ENCODE measurements at regions not wholly inside any gene's neighbourhood (a gene's known extent, or its start where the extent isn't known, plus 50 kb on each side); places are given as distances from the start of the nearest gene placed in this dataset.

GRCh38 chr13:24074678-24075077, 85.8 kb upstream of the SPATA13 start:
- FAIRE-seq (no peak), DNase-seq (ENCODE audit: low read depth, low spot score) (no peak)
- H4K20me1 ChIP-seq (ENCODE audit: control insufficient read depth, extremely low read depth, insufficient read depth, low read length), result no peaks in the 10 kb centered on the region
- H3K4me1 ChIP-seq (ENCODE audit: control insufficient read depth, extremely low read depth, insufficient read depth, low read length), result no peaks in the 10 kb centered on the region
- no peak for TF ChIP-seq CTCF (optimal IDR thresholded peaks at IDR 0.05 in 1 of 3, IDR thresholded peaks at IDR 0.05 in 1 of 3, conservative IDR thresholded peaks at IDR 0.05 in 1 of 3; ENCODE audit: extremely low read depth in 1 of 3, insufficient read depth in 2 of 3, low read length in 3 of 3)
- no peak for TF ChIP-seq EZH2 (IDR thresholded peaks at IDR 0.05; ENCODE audit: low read length)
- H3K27ac ChIP-seq (ENCODE audit: control insufficient read depth, insufficient read depth, low read length), result no peak overlapping the region
- dilution Hi-C loops (cut with MboI; ENCODE audit: extremely low pct_ligation_motif_present, low sequenced_read_pairs), result no loop called here
- no peak overlapping the region for H3K4me2 ChIP-seq (ENCODE audit: control insufficient read depth, extremely low read depth, insufficient read depth, low read depth, low read length)
- H3K9me1 ChIP-seq (ENCODE audit: control insufficient read depth, extremely low read depth, insufficient read depth, low read length), result no peaks in the 10 kb centered on the region
- no peak overlapping the region for H3K9ac ChIP-seq (ENCODE audit: control insufficient read depth, extremely low read depth, insufficient read depth, low read length)
- peaks cover 2% of the 10 kb centered on the region for H3K27me3 ChIP-seq (ENCODE audit: control insufficient read depth, extremely low read depth, insufficient read depth, low read length)
- H3K79me2 ChIP-seq (ENCODE audit: control insufficient read depth, insufficient read depth, low read length), result no peaks in the 10 kb centered on the region
- H2AFZ ChIP-seq (ENCODE audit: control insufficient read depth, low read length), result no peak overlapping the region
- H3K36me3 ChIP-seq (ENCODE audit: control insufficient read depth in 2 of 2, extremely low read depth in 1 of 2, insufficient read depth in 2 of 2, low read length in 2 of 2), result no peaks in the 10 kb centered on the region
- H3K4me3 ChIP-seq (ENCODE audit: control insufficient read depth in 2 of 3, extremely low read depth in 1 of 3, insufficient read depth in 2 of 3, low read depth in 1 of 3, low read length in 3 of 3), result no peak overlapping the region
- H3K9me3 ChIP-seq (ENCODE audit: control insufficient read depth, low read depth, low read length), result no peaks in the 10 kb centered on the region

GRCh38 chr13:24075137-24075975, 85.2 kb upstream of the SPATA13 start:
- no peak overlapping the region for H3K27ac ChIP-seq (ENCODE audit: control insufficient read depth, insufficient read depth, low read length)
- H3K9ac ChIP-seq (ENCODE audit: control insufficient read depth, extremely low read depth, insufficient read depth, low read length), result no peak overlapping the region
- FAIRE-seq, result no peak
- no peak for DNase-seq (ENCODE audit: low read depth, low spot score)
- no peaks in the 10 kb centered on the region for H3K36me3 ChIP-seq (ENCODE audit: control insufficient read depth in 2 of 2, extremely low read depth in 1 of 2, insufficient read depth in 2 of 2, low read length in 2 of 2)
- H3K4me1 ChIP-seq (ENCODE audit: control insufficient read depth, extremely low read depth, insufficient read depth, low read length), result no peaks in the 10 kb centered on the region
- H3K9me1 ChIP-seq (ENCODE audit: control insufficient read depth, extremely low read depth, insufficient read depth, low read length), result no peaks in the 10 kb centered on the region
- no peak overlapping the region for H3K4me3 ChIP-seq (ENCODE audit: control insufficient read depth in 2 of 3, extremely low read depth in 1 of 3, insufficient read depth in 2 of 3, low read depth in 1 of 3, low read length in 3 of 3)
- no peak overlapping the region for H3K4me2 ChIP-seq (ENCODE audit: control insufficient read depth, extremely low read depth, insufficient read depth, low read depth, low read length)
- dilution Hi-C loops (cut with MboI; ENCODE audit: extremely low pct_ligation_motif_present, low sequenced_read_pairs), result no loop called here
- no peaks in the 10 kb centered on the region for H3K9me3 ChIP-seq (ENCODE audit: control insufficient read depth, low read depth, low read length)
- TF ChIP-seq CTCF (optimal IDR thresholded peaks at IDR 0.05 in 1 of 3, IDR thresholded peaks at IDR 0.05 in 1 of 3, conservative IDR thresholded peaks at IDR 0.05 in 1 of 3; ENCODE audit: extremely low read depth in 1 of 3, insufficient read depth in 2 of 3, low read length in 3 of 3) (no peak), EZH2 (IDR thresholded peaks at IDR 0.05; ENCODE audit: low read length) (no peak)
- H3K79me2 ChIP-seq (ENCODE audit: control insufficient read depth, insufficient read depth, low read length), result no peaks in the 10 kb centered on the region
- H2AFZ ChIP-seq (ENCODE audit: control insufficient read depth, low read length), result no peak overlapping the region
- H4K20me1 ChIP-seq (ENCODE audit: control insufficient read depth, extremely low read depth, insufficient read depth, low read length), result no peaks in the 10 kb centered on the region
- peaks cover 2% of the 10 kb centered on the region for H3K27me3 ChIP-seq (ENCODE audit: control insufficient read depth, extremely low read depth, insufficient read depth, low read length)
